A673 (cell line): ENCODE measurements at regions not wholly inside any gene's neighbourhood (a gene's known extent, or its start where the extent isn't known, plus 50 kb on each side); places are given as distances from the start of the nearest gene placed in this dataset.

Source experiments
- BruUV-seq: library from RNA; stranded (reverse); fragments of 400-500 nt; replicated peaks from 2 replicates; lab custom pipeline; 2021; lab: Mats Ljungman, UMichigan
- CTCF ChIA-PET: fragments of 300-600 bp; sonication (Branson Sonifier 250); formaldehyde crosslinking; loops from one replicate; lab custom pipeline; 2022; ENCODE audit warnings: antibody characterized with exemption; lab: Charles Lee
- POLR2A ChIA-PET: fragments of 300-600 bp; sonication (Branson Sonifier 250); formaldehyde crosslinking; loops from one replicate; lab custom pipeline; 2022; ENCODE audit warnings: antibody characterized with exemption; ENCODE audit not compliant: low non-redundant PET; lab: Charles Lee
- DNase-seq: peaks from one replicate; pipeline ENCODE4 v3.0.0-alpha.2; 2015; ENCODE audit warnings: low spot score
- H3K27ac ChIP-seq: fragments of 200-600 bp; sonication (generic); 2 replicates; pipeline ENCODE4 v1.5.1; 2016; ENCODE audit warnings: mixed run types, low read depth, mild to moderate bottlenecking, mixed read lengths, antibody characterized with exemption, low read length; ENCODE audit not compliant: poor library complexity, severe bottlenecking
- H3K27me3 ChIP-seq: fragments of 200-600 bp; sonication (generic); replicated peaks from 2 replicates; pipeline ENCODE4 v1.6.1; 2017; ENCODE audit warnings: mixed run types, low read depth, mild to moderate bottlenecking, mixed read lengths, antibody characterized with exemption, low read length; ENCODE audit not compliant: insufficient read depth, poor library complexity
- H3K36me3 ChIP-seq: fragments of 200-600 bp; sonication (generic); 2 replicates; pipeline ENCODE4 v1.6.1; 2016; ENCODE audit warnings: mixed run types, mild to moderate bottlenecking, mixed read lengths, antibody characterized with exemption, low read length; ENCODE audit not compliant: insufficient read depth, poor library complexity, severe bottlenecking
- H3K4me1 ChIP-seq: fragments of 200-600 bp; sonication (generic); 2 replicates; pipeline ENCODE4 v1.6.1; 2017; ENCODE audit warnings: mixed run types, mild to moderate bottlenecking, mixed read lengths, antibody characterized with exemption, low read length; ENCODE audit not compliant: insufficient read depth, poor library complexity, severe bottlenecking
- H3K4me3 ChIP-seq: fragments of 200-600 bp; sonication (generic); 2 replicates; pipeline ENCODE4 v1.5.1; 2016; ENCODE audit warnings: low read depth, mixed run types, mild to moderate bottlenecking, mixed read lengths, low read length; ENCODE audit not compliant: poor library complexity, severe bottlenecking
- H3K9me3 ChIP-seq: fragments of 200-600 bp; sonication (generic); 2 replicates; pipeline ENCODE4 v1.6.1; 2016; ENCODE audit warnings: mixed run types, low read depth, mild to moderate bottlenecking, mixed read lengths, antibody characterized with exemption, low read length; ENCODE audit not compliant: poor library complexity, severe bottlenecking
- EZH2 ChIP-seq: fragments of 200-600 bp; sonication (generic); IDR thresholded peaks from 2 replicates; pipeline ENCODE4 v1.6.1; 2017; ENCODE audit warnings: borderline replicate concordance, low read depth, mild to moderate bottlenecking, mixed read lengths, antibody characterized with exemption, low read length; ENCODE audit not compliant: poor library complexity, severe bottlenecking
- intact Hi-C: fragments of 100-400 bp; cut with micrococcal nuclease; formaldehyde crosslinking; loops from one replicate; pipeline ENCODE4 v1.10.0; 2022; ENCODE audit not compliant: unreplicated experiment
- TF ChIP-seq, protein P1 (sequence below): fragments of 300-800, 200-600 bp; sonication (generic); conservative IDR thresholded peaks from 2 replicates; pipeline ENCODE4 v1.5.1; 2017; ENCODE audit warnings: low read depth, mild to moderate bottlenecking, antibody characterized with exemption, low read length, moderate library complexity, mixed read lengths

DNA sequence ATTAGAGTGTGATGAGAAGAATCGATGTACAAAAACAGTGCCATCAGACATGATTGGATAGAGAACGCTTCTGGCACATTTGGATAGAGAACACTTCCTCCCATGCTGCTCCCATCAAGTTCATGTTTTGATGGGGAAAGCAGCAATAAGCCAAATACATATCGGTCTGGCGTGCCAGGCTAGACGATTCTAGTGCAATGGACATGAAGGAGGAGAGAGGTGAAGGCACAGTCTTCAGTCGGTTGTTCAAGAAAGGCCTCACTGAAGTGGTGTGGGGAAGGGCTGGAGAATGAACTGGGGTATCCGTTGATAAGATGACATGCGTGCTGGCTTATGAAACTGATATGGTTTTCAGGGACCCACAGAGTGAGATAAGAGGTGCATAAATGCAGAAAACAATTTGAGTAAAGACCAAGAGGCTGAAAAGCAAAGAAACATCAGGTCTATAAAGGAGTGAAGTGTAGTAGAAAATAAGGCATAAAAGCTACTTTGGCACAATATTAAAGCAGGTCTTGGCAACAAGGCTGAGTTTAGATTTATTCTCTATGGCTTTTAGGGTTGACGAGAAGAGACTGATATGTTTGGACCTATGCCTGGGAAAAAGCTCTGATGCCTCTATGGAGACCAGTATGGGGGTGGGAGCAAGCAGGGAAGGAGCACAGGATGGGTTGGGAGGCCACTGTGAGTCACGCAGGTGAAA, 117.6 kb upstream of the PIEZO2 start:
- H3K4me1 ChIP-seq: no peaks in the 10 kb centered on the region
- TF ChIP-seq EZH2: no peak
- TF ChIP-seq, protein P1, sequence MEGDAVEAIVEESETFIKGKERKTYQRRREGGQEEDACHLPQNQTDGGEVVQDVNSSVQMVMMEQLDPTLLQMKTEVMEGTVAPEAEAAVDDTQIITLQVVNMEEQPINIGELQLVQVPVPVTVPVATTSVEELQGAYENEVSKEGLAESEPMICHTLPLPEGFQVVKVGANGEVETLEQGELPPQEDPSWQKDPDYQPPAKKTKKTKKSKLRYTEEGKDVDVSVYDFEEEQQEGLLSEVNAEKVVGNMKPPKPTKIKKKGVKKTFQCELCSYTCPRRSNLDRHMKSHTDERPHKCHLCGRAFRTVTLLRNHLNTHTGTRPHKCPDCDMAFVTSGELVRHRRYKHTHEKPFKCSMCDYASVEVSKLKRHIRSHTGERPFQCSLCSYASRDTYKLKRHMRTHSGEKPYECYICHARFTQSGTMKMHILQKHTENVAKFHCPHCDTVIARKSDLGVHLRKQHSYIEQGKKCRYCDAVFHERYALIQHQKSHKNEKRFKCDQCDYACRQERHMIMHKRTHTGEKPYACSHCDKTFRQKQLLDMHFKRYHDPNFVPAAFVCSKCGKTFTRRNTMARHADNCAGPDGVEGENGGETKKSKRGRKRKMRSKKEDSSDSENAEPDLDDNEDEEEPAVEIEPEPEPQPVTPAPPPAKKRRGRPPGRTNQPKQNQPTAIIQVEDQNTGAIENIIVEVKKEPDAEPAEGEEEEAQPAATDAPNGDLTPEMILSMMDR: no peak
- intact Hi-C loops: no loop called here
- POLR2A ChIA-PET: no interaction called here
- no peaks in the 10 kb centered on the region for H3K36me3 ChIP-seq
- H3K4me3 ChIP-seq: no peak overlapping the region
- no peak for DNase-seq
- CTCF ChIA-PET: no interaction called here
- H3K9me3 ChIP-seq: peaks cover 7% of the 10 kb centered on the region
- H3K27ac ChIP-seq: no peak overlapping the region
- BruUV-seq: no TSS peak
- H3K27me3 ChIP-seq: peaks cover 39% of the 10 kb centered on the region

DNA sequence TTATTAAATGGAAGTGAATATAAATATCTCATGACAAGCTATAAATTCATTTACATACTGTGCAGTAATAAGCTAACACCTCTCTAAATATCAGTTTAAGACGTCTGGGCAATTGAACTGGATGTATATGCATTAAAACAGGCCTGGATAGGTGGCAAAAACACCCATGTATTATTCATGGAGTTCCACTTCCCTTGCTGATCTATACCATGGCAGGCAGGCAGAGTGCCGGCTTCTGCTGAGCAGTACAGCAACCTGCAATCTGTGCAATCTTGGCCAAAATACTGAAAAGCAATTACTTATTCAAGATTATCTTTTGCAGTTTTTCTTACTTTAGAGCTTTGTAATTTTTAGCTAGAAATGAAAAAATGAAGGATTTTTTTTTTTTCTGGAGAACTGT, 112.1 kb upstream of the PIEZO2 start:
- H3K36me3 ChIP-seq: no peaks in the 10 kb centered on the region
- H3K27ac ChIP-seq: no peak overlapping the region
- peaks cover 13% of the 10 kb centered on the region for H3K4me1 ChIP-seq
- intact Hi-C loops: no loop called here
- H3K4me3 ChIP-seq: no peak overlapping the region
- no peak for TF ChIP-seq EZH2
- TF ChIP-seq, protein P1: no peak
- ChIA-PET CTCF (interaction anchor here (0.7 kb wide), 1 partner anchor 10 kb away, joined by 4 read pairs; no protein-coding TSS in a partner anchor), POLR2A (no interaction called here)
- no peak for DNase-seq
- no TSS peak for BruUV-seq
- no peaks in the 10 kb centered on the region for H3K27me3 ChIP-seq
- peaks cover 7% of the 10 kb centered on the region for H3K9me3 ChIP-seq

DNA sequence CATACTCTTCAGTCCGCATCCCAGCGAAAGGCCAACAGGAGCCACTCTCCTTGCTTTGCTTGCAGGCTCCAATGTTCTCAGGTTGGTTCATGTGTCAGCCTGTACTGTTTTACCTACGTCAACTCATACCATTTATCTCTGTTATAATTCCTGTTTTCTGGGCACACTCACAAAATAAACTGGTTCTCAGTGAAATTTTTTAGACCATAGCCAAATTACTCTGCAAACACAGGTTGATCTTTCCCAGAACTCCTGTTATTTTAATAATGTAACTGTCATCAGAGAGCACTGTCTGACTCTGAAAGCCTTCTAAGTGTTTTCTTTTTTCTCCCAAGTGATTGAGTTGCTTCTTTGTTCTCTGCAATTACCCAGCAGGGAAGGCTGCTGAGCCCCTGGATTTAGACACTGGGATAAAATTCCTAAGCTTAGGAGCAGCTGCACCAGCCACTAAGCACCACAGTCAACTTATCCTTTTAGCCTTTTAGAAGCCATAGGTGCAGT, 111.6 kb upstream of the PIEZO2 start:
- H3K36me3 ChIP-seq: no peaks in the 10 kb centered on the region
- no peak overlapping the region for H3K4me3 ChIP-seq
- TF ChIP-seq, protein P1: no peak
- BruUV-seq: no TSS peak
- intact Hi-C loops: no loop called here
- peaks cover 13% of the 10 kb centered on the region for H3K4me1 ChIP-seq
- peaks cover 7% of the 10 kb centered on the region for H3K9me3 ChIP-seq
- ChIA-PET POLR2A (no interaction called here), CTCF (no interaction called here)
- H3K27ac ChIP-seq: no peak overlapping the region
- H3K27me3 ChIP-seq: no peaks in the 10 kb centered on the region
- DNase-seq: no peak
